Calu3 (cell line): ENCODE measurements at regions not wholly inside any gene's neighbourhood (a gene's known extent, or its start where the extent isn't known, plus 50 kb on each side); places are given as distances from the start of the nearest gene placed in this dataset.

Experiments used
- BruUV-seq: library from RNA; stranded (reverse); fragments of 400-500 nt; replicated peaks from 2 replicates; lab custom pipeline; 2021; lab: Mats Ljungman, UMichigan
- CTCF ChIA-PET: fragments of 300-600 bp; sonication (Branson Sonifier 250); formaldehyde crosslinking; loops from one replicate; lab custom pipeline; 2022; ENCODE audit warnings: antibody characterized with exemption; lab: Charles Lee
- DNase-seq: peaks from one replicate; pipeline ENCODE4 v3.0.0; 2022
- H3K27ac Mint-ChIP-seq: one replicate; pipeline ENCODE4 v1.8.0; 2022; ENCODE audit warnings: mixed read lengths; ENCODE audit not compliant: unreplicated experiment
- H3K27me3 Mint-ChIP-seq: one replicate; pipeline ENCODE4 v1.8.0; 2022; ENCODE audit warnings: mixed read lengths; ENCODE audit not compliant: unreplicated experiment
- H3K36me3 Mint-ChIP-seq: one replicate; pipeline ENCODE4 v1.8.0; 2022; ENCODE audit warnings: mild to moderate bottlenecking, moderate library complexity, mixed read lengths; ENCODE audit not compliant: insufficient read depth, unreplicated experiment
- H3K4me1 Mint-ChIP-seq: one replicate; pipeline ENCODE4 v1.8.0; 2022; ENCODE audit warnings: mild to moderate bottlenecking, low read depth, mixed read lengths; ENCODE audit not compliant: unreplicated experiment
- H3K4me3 Mint-ChIP-seq: one replicate; pipeline ENCODE4 v1.8.0; 2022; ENCODE audit warnings: mild to moderate bottlenecking, low read depth, moderate library complexity, mixed read lengths; ENCODE audit not compliant: unreplicated experiment
- H3K9me3 Mint-ChIP-seq: one replicate; pipeline ENCODE4 v1.8.0; 2022; ENCODE audit warnings: low read depth, mixed read lengths; ENCODE audit not compliant: unreplicated experiment
- CTCF ChIP-seq: fragments of 200-600 bp; IDR thresholded peaks from one replicate; pipeline ENCODE4 v1.8.0; 2022; ENCODE audit warnings: antibody characterized with exemption; ENCODE audit not compliant: unreplicated experiment
- intact Hi-C: fragments of 100-400 bp; cut with micrococcal nuclease; formaldehyde crosslinking; loops from one replicate; pipeline ENCODE4 v1.10.0; 2022; ENCODE audit not compliant: unreplicated experiment

GRCh38 chr4:127126718-127127117 lies 506.0 kb upstream of the INTU start:
- TF ChIP-seq CTCF: no peak
- CTCF ChIA-PET: no interaction called here
- H3K27me3 Mint-ChIP-seq: no peaks in the 10 kb centered on the region
- BruUV-seq: no TSS peak
- H3K4me3 Mint-ChIP-seq: no peak overlapping the region
- peaks cover 4% of the 10 kb centered on the region for H3K9me3 Mint-ChIP-seq
- DNase-seq: no peak
- no peaks in the 10 kb centered on the region for H3K36me3 Mint-ChIP-seq
- H3K27ac Mint-ChIP-seq: no peak overlapping the region
- H3K4me1 Mint-ChIP-seq: no peaks in the 10 kb centered on the region
- intact Hi-C loops: no loop called here

- Mint-ChIP-seq H3K4me3 (no peak overlapping the region), H3K27ac (no peak overlapping the region), H3K9me3 (no peaks in the 10 kb centered on the region), H3K4me1 (no peaks in the 10 kb centered on the region), H3K36me3 (no peaks in the 10 kb centered on the region), H3K27me3 (no peaks in the 10 kb centered on the region)
- no peak for DNase-seq
- CTCF ChIA-PET: no interaction called here
- BruUV-seq: no TSS peak
- intact Hi-C loops: no loop called here
- no peak for TF ChIP-seq CTCF
Measured at GRCh38 chr4:127131527-127131926, 501.2 kb upstream of the INTU start.

GRCh38 chr4:127134490-127134889 lies 498.3 kb upstream of the INTU start:
- H3K4me3 Mint-ChIP-seq: no peak overlapping the region
- H3K4me1 Mint-ChIP-seq: no peaks in the 10 kb centered on the region
- DNase-seq: no peak
- TF ChIP-seq CTCF: no peak
- H3K36me3 Mint-ChIP-seq: no peaks in the 10 kb centered on the region
- intact Hi-C loops: no loop called here
- H3K9me3 Mint-ChIP-seq: no peaks in the 10 kb centered on the region
- no peaks in the 10 kb centered on the region for H3K27me3 Mint-ChIP-seq
- no TSS peak for BruUV-seq
- CTCF ChIA-PET: no interaction called here
- H3K27ac Mint-ChIP-seq: no peak overlapping the region

GRCh38 chr4:127138586-127138985 lies 494.2 kb upstream of the INTU start:
- Mint-ChIP-seq H3K4me1 (peaks cover 7% of the 10 kb centered on the region), H3K36me3 (no peaks in the 10 kb centered on the region), H3K9me3 (no peaks in the 10 kb centered on the region), H3K4me3 (no peak overlapping the region), H3K27me3 (no peaks in the 10 kb centered on the region), H3K27ac (no peak overlapping the region)
- no peak for DNase-seq
- CTCF ChIA-PET: no interaction called here
- TF ChIP-seq CTCF: no peak
- no TSS peak for BruUV-seq
- intact Hi-C loops: no loop called here
